ENCODE measurements at regions not wholly inside any gene's neighbourhood (a gene's known extent, or its start where the extent isn't known, plus 50 kb on each side); places are given as distances from the start of the nearest gene placed in this dataset.

GRCh38 chr15:60138397-60138968 is 134.4 kb downstream of the FOXB1 start:
- no peak for DNase-seq
- Histone ChIP-seq H3K27ac (ENCODE audit: low read depth, low read length) (no peak overlapping the region), H3K4me3 (ENCODE audit: low read length) (no peak overlapping the region), H3K9me3 (ENCODE audit: control insufficient read depth, low read length) (no peaks in the 10 kb centered on the region), H3K9ac (ENCODE audit: extremely low read depth, low read length, poor library complexity, severe bottlenecking) (no peak overlapping the region), H3K36me3 (ENCODE audit: control insufficient read depth, insufficient read depth, low read length) (no peaks in the 10 kb centered on the region), H3K4me1 (ENCODE audit: control insufficient read depth, insufficient read depth, low read length) (no peaks in the 10 kb centered on the region), H3K27me3 (ENCODE audit: control insufficient read depth, insufficient read depth, low read length, poor library complexity, severe bottlenecking) (no peaks in the 10 kb centered on the region)
- 99 to 100% methylated on average over 3 of the region's 3 CpGs for WGBS, 2 experiments (ENCODE audit: insufficient coverage in 1 of 2, insufficient read length in 1 of 2)
- Mint-ChIP-seq H3K4me1 (peaks cover 11% of the 10 kb centered on the region), H3K27me3 (ENCODE audit: insufficient read depth) (peaks cover 6% of the 10 kb centered on the region), H3K27ac (no peak overlapping the region), H3K4me3 (no peak overlapping the region), H3K36me3 (ENCODE audit: low read depth) (no peaks in the 10 kb centered on the region), H3K9me3 (no peaks in the 10 kb centered on the region)
- TF ChIP-seq, protein P1, sequence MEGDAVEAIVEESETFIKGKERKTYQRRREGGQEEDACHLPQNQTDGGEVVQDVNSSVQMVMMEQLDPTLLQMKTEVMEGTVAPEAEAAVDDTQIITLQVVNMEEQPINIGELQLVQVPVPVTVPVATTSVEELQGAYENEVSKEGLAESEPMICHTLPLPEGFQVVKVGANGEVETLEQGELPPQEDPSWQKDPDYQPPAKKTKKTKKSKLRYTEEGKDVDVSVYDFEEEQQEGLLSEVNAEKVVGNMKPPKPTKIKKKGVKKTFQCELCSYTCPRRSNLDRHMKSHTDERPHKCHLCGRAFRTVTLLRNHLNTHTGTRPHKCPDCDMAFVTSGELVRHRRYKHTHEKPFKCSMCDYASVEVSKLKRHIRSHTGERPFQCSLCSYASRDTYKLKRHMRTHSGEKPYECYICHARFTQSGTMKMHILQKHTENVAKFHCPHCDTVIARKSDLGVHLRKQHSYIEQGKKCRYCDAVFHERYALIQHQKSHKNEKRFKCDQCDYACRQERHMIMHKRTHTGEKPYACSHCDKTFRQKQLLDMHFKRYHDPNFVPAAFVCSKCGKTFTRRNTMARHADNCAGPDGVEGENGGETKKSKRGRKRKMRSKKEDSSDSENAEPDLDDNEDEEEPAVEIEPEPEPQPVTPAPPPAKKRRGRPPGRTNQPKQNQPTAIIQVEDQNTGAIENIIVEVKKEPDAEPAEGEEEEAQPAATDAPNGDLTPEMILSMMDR (conservative IDR thresholded peaks at IDR 0.05): no peak

DNA sequence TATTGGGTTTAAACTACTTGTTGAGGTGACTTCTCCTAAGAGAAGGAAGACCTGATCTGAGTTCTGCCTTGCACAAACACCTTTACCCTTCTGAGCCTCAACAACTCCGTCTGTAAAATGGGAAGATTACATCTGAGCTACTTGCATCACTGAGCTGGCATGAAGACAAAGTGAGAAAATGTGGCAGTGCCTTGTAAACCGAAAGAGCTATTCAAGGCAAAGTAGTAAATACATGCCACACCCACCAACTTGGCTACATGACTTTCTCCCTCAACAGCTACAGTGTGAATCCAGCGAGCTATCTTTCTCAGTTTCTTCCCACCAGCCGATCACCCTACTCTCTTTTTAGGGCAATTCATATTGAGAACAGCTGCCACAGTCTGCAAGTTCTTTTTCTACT is 148.3 kb downstream of the FOXB1 start:
- no peaks in the 10 kb centered on the region for H3K36me3 ChIP-seq (ENCODE audit: control insufficient read depth, insufficient read depth, low read length)
- Mint-ChIP-seq H3K4me3 (no peak overlapping the region), H3K36me3 (ENCODE audit: low read depth) (no peaks in the 10 kb centered on the region), H3K9me3 (no peaks in the 10 kb centered on the region), H3K4me1 (peaks cover 34% of the 10 kb centered on the region), H3K27me3 (ENCODE audit: insufficient read depth) (no peaks in the 10 kb centered on the region), H3K27ac (no peak overlapping the region)
- 91 to 92% methylated on average over 3 to 4 of the region's 4 CpGs for WGBS, 2 experiments (ENCODE audit: insufficient coverage in 1 of 2, insufficient read length in 1 of 2)
- H3K9ac ChIP-seq (ENCODE audit: extremely low read depth, low read length, poor library complexity, severe bottlenecking): no peak overlapping the region
- H3K4me3 ChIP-seq (ENCODE audit: low read length): no peak overlapping the region
- no peaks in the 10 kb centered on the region for H3K9me3 ChIP-seq (ENCODE audit: control insufficient read depth, low read length)
- H3K27ac ChIP-seq (ENCODE audit: low read depth, low read length): no peak overlapping the region
- peaks cover 17% of the 10 kb centered on the region for H3K4me1 ChIP-seq (ENCODE audit: control insufficient read depth, insufficient read depth, low read length)
- TF ChIP-seq, protein P1 (conservative IDR thresholded peaks at IDR 0.05): no peak
- DNase-seq: no peak
- H3K27me3 ChIP-seq (ENCODE audit: control insufficient read depth, insufficient read depth, low read length, poor library complexity, severe bottlenecking): no peaks in the 10 kb centered on the region

- Mint-ChIP-seq H3K36me3 (ENCODE audit: low read depth) (no peaks in the 10 kb centered on the region), H3K4me3 (no peak overlapping the region)
These were observed 150.7 kb downstream of the FOXB1 start for GRCh38 chr15:60154764-60155325.

More at GRCh38 chr15:60154764-60155325, 150.7 kb downstream of the FOXB1 start:
- no peaks in the 10 kb centered on the region for H3K9me3 ChIP-seq (ENCODE audit: control insufficient read depth, low read length)
- H3K27me3 Mint-ChIP-seq (ENCODE audit: insufficient read depth): peaks cover 4% of the 10 kb centered on the region
- WGBS, 2 experiments (ENCODE audit: insufficient coverage in 1 of 2, insufficient read length in 1 of 2): 74 to 77% methylated on average over 4 of the region's 4 CpGs
- no peaks in the 10 kb centered on the region for H3K9me3 Mint-ChIP-seq
- H3K9ac ChIP-seq (ENCODE audit: extremely low read depth, low read length, poor library complexity, severe bottlenecking): no peak overlapping the region
- H3K36me3 ChIP-seq (ENCODE audit: control insufficient read depth, insufficient read depth, low read length): no peaks in the 10 kb centered on the region
- H3K4me3 ChIP-seq (ENCODE audit: low read length): no peak overlapping the region
- H3K4me1 ChIP-seq (ENCODE audit: control insufficient read depth, insufficient read depth, low read length): peaks cover 13% of the 10 kb centered on the region
- no peak overlapping the region for H3K27ac ChIP-seq (ENCODE audit: low read depth, low read length)
- DNase-seq: no peak
- TF ChIP-seq, protein P1 (conservative IDR thresholded peaks at IDR 0.05): no peak
- H3K27ac Mint-ChIP-seq: no peak overlapping the region
- H3K4me1 Mint-ChIP-seq: peaks cover 20% of the 10 kb centered on the region
- H3K27me3 ChIP-seq (ENCODE audit: control insufficient read depth, insufficient read depth, low read length, poor library complexity, severe bottlenecking): no peaks in the 10 kb centered on the region
